HepG2 (cell line): ENCODE measurements at regions not wholly inside any gene's neighbourhood (a gene's known extent, or its start where the extent isn't known, plus 50 kb on each side); places are given as distances from the start of the nearest gene placed in this dataset.

Experiments used
- ATAC-seq: fragments of 200-7000 bp; cut with Tn5 transposase; 3 replicates; pipeline ENCODE4 v1.9.1; 2020; ENCODE audit warnings: mild to moderate bottlenecking, moderate library complexity
- BruUV-seq: library from RNA; stranded (reverse); fragments of 400-500 nt; replicated peaks from 2 replicates; lab custom pipeline; 2021; lab: Mats Ljungman, UMichigan
- CTCF ChIA-PET: fragments of 300-600 bp; formaldehyde crosslinking; extraction: SDS; loops from one replicate; lab custom pipeline; 2021; ENCODE audit warnings: low total read pairs, inconsistent platforms, low intra/inter-chr PET ratio; lab: Yijun Ruan, JAX
- POLR2A ChIA-PET: fragments of 350-600 bp; sonication (Branson Sonifier 250); formaldehyde crosslinking; loops from one replicate; lab custom pipeline; 2020; ENCODE audit warnings: antibody characterized with exemption, inconsistent platforms; lab: Yijun Ruan, JAX
- DNase-seq: peaks from one replicate; pipeline ENCODE4 v3.0.0-alpha.2; 2015; ENCODE audit warnings: low spot score
- FAIRE-seq: peaks from 3 replicates; lab custom pipeline; 2011; peaks lifted over from hg19 to GRCh38; lab: Jason Lieb, UNC
- H2AFZ ChIP-seq: one replicate; pipeline ENCODE4 v1.6.1; 2011; ENCODE audit warnings: low read length, inconsistent platforms
- H3K27ac ChIP-seq: fragments of 300-600 bp; 3 replicates; pipeline ENCODE4 v1.8.0; 2011; ENCODE audit warnings: mixed run types, mild to moderate bottlenecking, mixed read lengths, low read length, inconsistent platforms; ENCODE audit not compliant: insufficient read depth; ENCODE audit errors: extremely low read length
- H3K27me3 ChIP-seq, 2 experiments: fragments of 200-600 bp in 1 of 2; 2 replicates in 1 of 2; 3 replicates in 1 of 2; pipeline versions ENCODE4 v1.6.0 to v1.8.0; 2011; ENCODE audit warnings: low read length in 2 of 2, mild to moderate bottlenecking in 2 of 2, moderate library complexity in 2 of 2, inconsistent platforms in 1 of 2; ENCODE audit not compliant: insufficient read depth in 2 of 2, control insufficient read depth in 1 of 2
- H3K36me3 ChIP-seq, 2 experiments: fragments of 200-600 bp in 1 of 2; replicated peaks in 1 of 2; 2 replicates in 1 of 2; 3 replicates in 1 of 2; pipeline versions ENCODE4 v1.5.1 to v1.8.0; 2011; ENCODE audit warnings: low read length in 2 of 2, inconsistent platforms in 1 of 2; ENCODE audit not compliant: insufficient read depth in 2 of 2, control insufficient read depth in 1 of 2
- H3K4me1 ChIP-seq: 2 replicates; pipeline ENCODE4 v1.5.1; 2012; ENCODE audit warnings: low read length, inconsistent platforms; ENCODE audit not compliant: insufficient read depth
- H3K4me2 ChIP-seq: 2 replicates; pipeline ENCODE4 v1.6.0; 2011; ENCODE audit warnings: low read depth, low read length, inconsistent platforms
- H3K4me3 ChIP-seq, 3 experiments: fragments of 200-600 bp in 1 of 3; sonication (generic), shearing (Covaris generic) in 1 of 3; replicated peaks in 1 of 3; 2 replicates each; pipeline ENCODE4 v1.5.1; 2011 to 2016; ENCODE audit warnings: low read length in 3 of 3, inconsistent platforms in 2 of 3, low read depth in 2 of 3, mild to moderate bottlenecking in 2 of 3, control low read depth in 1 of 3, mixed read lengths in 1 of 3; ENCODE audit not compliant: insufficient read depth in 1 of 3
- H3K79me2 ChIP-seq: one replicate; pipeline ENCODE4 v1.6.1; 2011; ENCODE audit warnings: low read length, inconsistent platforms; ENCODE audit not compliant: insufficient read depth
- H3K9ac ChIP-seq: 2 replicates; pipeline ENCODE4 v1.6.0; 2011; ENCODE audit warnings: mild to moderate bottlenecking, low read depth, low read length, inconsistent platforms; ENCODE audit not compliant: insufficient read depth
- H3K9me3 ChIP-seq: 2 replicates; pipeline ENCODE4 v1.5.1; 2012; ENCODE audit warnings: mild to moderate bottlenecking, low read length
- H4K20me1 ChIP-seq: 2 replicates; pipeline ENCODE4 v1.6.0; 2011; ENCODE audit warnings: inconsistent platforms, mild to moderate bottlenecking, low read length, moderate library complexity; ENCODE audit not compliant: insufficient read depth
- ARNT2 ChIP-seq: sonication (generic); formaldehyde crosslinking; IDR thresholded peaks from 2 replicates; pipeline ENCODE4 v1.8.0; 2022; ENCODE audit warnings: mild to moderate bottlenecking, low read depth, missing genetic modification reagents, moderate library complexity
- FOXJ3 ChIP-seq: sonication (generic); formaldehyde crosslinking; IDR thresholded peaks from 2 replicates; pipeline ENCODE4 v1.4.0; 2020; ENCODE audit warnings: missing genetic modification reagents, mild to moderate bottlenecking, borderline replicate concordance
- GFI1 ChIP-seq: sonication (generic); formaldehyde crosslinking; IDR thresholded peaks from 2 replicates; pipeline ENCODE4 v1.5.0; 2020; ENCODE audit warnings: missing genetic modification reagents, mild to moderate bottlenecking, borderline replicate concordance
- KLF12 ChIP-seq: sonication (generic); formaldehyde crosslinking; IDR thresholded peaks from 2 replicates; pipeline ENCODE4 v1.4.0; 2020; ENCODE audit warnings: missing genetic modification reagents, borderline replicate concordance
- MAFF ChIP-seq: IDR thresholded peaks from 2 replicates; pipeline ENCODE4 v1.6.1; 2011; ENCODE audit warnings: low read depth, low read length, improper control_type of control experiment
- NCOA2 ChIP-seq: sonication (generic); formaldehyde crosslinking; IDR thresholded peaks from 2 replicates; pipeline ENCODE4 v1.8.0; 2022; ENCODE audit warnings: inconsistent platforms
- NR2C2 ChIP-seq: sonication (generic); formaldehyde crosslinking; IDR thresholded peaks from 2 replicates; pipeline ENCODE4 v1.4.0; 2020; ENCODE audit warnings: missing genetic modification reagents, mild to moderate bottlenecking, moderate library complexity, borderline replicate concordance
- PHF5A ChIP-seq: IDR thresholded peaks from one replicate; pipeline ENCODE4 v1.6.1; 2018; ENCODE audit warnings: low read depth, missing genetic modification reagents; ENCODE audit not compliant: unreplicated experiment
- RAD51 ChIP-seq: fragments of 450-650 bp; IDR thresholded peaks from 2 replicates; pipeline ENCODE4 v1.6.1; 2016; ENCODE audit warnings: borderline replicate concordance
- TEAD3 ChIP-seq: optimal IDR thresholded peaks from 2 replicates; pipeline ENCODE3; 2016; ENCODE audit warnings: borderline replicate concordance
- ZEB1 ChIP-seq: IDR thresholded peaks from 2 replicates; pipeline ENCODE4 v1.6.1; 2012; ENCODE audit warnings: mild to moderate bottlenecking, low read depth, inconsistent platforms; ENCODE audit not compliant: insufficient replicate concordance
- ZNF24 ChIP-seq: fragments of 450-650 bp; IDR thresholded peaks from 2 replicates; pipeline ENCODE4 v1.6.1; 2017; ENCODE audit warnings: antibody characterized with exemption, mild to moderate bottlenecking
- ZNF670 ChIP-seq: sonication (generic); formaldehyde crosslinking; IDR thresholded peaks from 2 replicates; pipeline ENCODE4 v1.8.0; 2022; ENCODE audit warnings: mild to moderate bottlenecking, missing genetic modification reagents, borderline replicate concordance
- WGBS: methylation state at CpG from one replicate; pipeline ENCODE4 v1.1.6; 2017; ENCODE audit warnings: low lambda C conversion rate; 5-methylcytosine and 5-hydroxymethylcytosine counted together
- in situ Hi-C: cut with HindIII; loops from 2 replicates; pipeline ENCODE4 v1.10.0; 2017; ENCODE audit warnings: low pct_unique_long_range_greater_than_20kb; ENCODE audit not compliant: extremely low pct_ligation_motif_present
- intact Hi-C: fragments of 100-400 bp; cut with micrococcal nuclease; formaldehyde crosslinking; loops from one replicate; pipeline ENCODE4 v1.10.0; 2022; ENCODE audit not compliant: unreplicated experiment
- TF ChIP-seq, protein P1 (sequence below): IDR thresholded peaks from 2 replicates; pipeline ENCODE4 v1.6.1; 2016; ENCODE audit warnings: low read depth
- TF ChIP-seq, protein P2 (sequence below): sonication (generic); formaldehyde crosslinking; IDR thresholded peaks from 2 replicates; pipeline ENCODE4 v1.8.0; 2022; ENCODE audit warnings: low read depth, missing genetic modification reagents
- TF ChIP-seq, protein P3 (sequence below): IDR thresholded peaks from 2 replicates; pipeline ENCODE4 v1.6.1; 2016; ENCODE audit warnings: missing compliant biosample characterization, missing genetic modification reagents, borderline replicate concordance
- TF ChIP-seq, protein P4 (sequence below): sonication (generic); formaldehyde crosslinking; IDR thresholded peaks from 2 replicates; pipeline ENCODE4 v1.4.0; 2020; ENCODE audit warnings: missing genetic modification reagents, borderline replicate concordance

DNA sequence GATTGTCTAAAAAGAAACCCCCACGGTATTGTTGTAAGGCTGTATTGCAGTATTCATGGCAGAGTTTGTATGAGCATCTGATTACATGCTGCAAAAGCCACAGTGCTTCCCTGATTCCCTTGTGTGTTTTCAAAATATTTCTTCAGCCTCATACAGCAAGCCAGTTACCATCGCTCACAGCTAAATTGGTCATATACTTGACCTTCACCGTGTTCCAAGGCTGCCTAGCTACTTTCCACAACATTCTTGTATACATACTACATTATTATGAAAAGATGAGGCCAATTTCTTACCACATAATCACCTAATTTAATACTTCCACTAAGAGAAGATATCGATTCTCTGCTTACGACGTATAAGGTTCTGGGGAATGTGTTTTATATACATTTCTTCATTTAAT, 576.3 kb upstream of the CNTNAP5 start:
- in situ Hi-C loops: no loop called here

More for the DNA sequence above, 576.3 kb upstream of the CNTNAP5 start:
- Histone ChIP-seq H4K20me1 (no peaks in the 10 kb centered on the region), H3K4me2 (no peak overlapping the region), H3K4me1 (no peaks in the 10 kb centered on the region), H2AFZ (no peak overlapping the region), H3K27me3 (no peaks in the 10 kb centered on the region), H3K9ac (no peak overlapping the region), H3K4me3 (no peak overlapping the region), H3K36me3 (no peaks in the 10 kb centered on the region), H3K9me3 (peaks cover 96% of the 10 kb centered on the region), H3K79me2 (no peaks in the 10 kb centered on the region), H3K27ac (no peak overlapping the region)
- intact Hi-C loops: no loop called here
- ChIA-PET POLR2A (no interaction called here), CTCF (no interaction called here)
- TF ChIP-seq ZNF670 (CRISPR knock-in tag) (no peak), TEAD3 (no peak), NR2C2 (no peak), PHF5A (no peak), RAD51 (no peak), GFI1 (no peak), MAFF (no peak), ARNT2 (CRISPR knock-in tag) (no peak), NCOA2 (CRISPR knock-in tag) (no peak), ZEB1 (no peak), ZNF24 (no peak), FOXJ3 (CRISPR knock-in tag) (no peak), KLF12 (CRISPR knock-in tag) (no peak)
- TF ChIP-seq, protein P1, sequence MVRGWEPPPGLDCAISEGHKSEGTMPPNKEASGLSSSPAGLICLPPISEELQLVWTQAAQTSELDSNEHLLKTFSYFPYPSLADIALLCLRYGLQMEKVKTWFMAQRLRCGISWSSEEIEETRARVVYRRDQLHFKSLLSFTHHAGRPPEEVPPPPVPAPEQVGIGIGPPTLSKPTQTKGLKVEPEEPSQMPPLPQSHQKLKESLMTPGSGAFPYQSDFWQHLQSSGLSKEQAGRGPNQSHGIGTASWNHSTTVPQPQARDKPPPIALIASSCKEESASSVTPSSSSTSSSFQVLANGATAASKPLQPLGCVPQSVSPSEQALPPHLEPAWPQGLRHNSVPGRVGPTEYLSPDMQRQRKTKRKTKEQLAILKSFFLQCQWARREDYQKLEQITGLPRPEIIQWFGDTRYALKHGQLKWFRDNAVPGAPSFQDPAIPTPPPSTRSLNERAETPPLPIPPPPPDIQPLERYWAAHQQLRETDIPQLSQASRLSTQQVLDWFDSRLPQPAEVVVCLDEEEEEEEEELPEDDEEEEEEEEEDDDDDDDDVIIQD (CRISPR knock-in tag): no peak
- TF ChIP-seq, protein P2, sequence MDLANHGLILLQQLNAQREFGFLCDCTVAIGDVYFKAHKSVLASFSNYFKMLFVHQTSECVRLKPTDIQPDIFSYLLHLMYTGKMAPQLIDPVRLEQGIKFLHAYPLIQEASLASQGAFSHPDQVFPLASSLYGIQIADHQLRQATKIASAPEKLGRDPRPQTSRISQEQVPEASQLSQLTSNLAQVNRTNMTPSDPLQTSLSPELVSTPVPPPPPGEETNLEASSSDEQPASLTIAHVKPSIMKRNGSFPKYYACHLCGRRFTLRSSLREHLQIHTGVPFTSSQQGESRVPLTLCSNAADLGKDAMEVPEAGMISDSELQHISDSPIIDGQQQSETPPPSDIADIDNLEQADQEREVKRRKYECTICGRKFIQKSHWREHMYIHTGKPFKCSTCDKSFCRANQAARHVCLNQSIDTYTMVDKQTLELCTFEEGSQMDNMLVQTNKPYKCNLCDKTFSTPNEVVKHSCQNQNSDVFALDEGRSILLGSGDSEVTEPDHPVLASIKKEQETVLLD: no peak
- TF ChIP-seq, protein P3, sequence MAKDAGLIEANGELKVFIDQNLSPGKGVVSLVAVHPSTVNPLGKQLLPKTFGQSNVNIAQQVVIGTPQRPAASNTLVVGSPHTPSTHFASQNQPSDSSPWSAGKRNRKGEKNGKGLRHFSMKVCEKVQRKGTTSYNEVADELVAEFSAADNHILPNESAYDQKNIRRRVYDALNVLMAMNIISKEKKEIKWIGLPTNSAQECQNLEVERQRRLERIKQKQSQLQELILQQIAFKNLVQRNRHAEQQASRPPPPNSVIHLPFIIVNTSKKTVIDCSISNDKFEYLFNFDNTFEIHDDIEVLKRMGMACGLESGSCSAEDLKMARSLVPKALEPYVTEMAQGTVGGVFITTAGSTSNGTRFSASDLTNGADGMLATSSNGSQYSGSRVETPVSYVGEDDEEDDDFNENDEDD (CRISPR knock-in tag): no peak
- TF ChIP-seq, protein P4, sequence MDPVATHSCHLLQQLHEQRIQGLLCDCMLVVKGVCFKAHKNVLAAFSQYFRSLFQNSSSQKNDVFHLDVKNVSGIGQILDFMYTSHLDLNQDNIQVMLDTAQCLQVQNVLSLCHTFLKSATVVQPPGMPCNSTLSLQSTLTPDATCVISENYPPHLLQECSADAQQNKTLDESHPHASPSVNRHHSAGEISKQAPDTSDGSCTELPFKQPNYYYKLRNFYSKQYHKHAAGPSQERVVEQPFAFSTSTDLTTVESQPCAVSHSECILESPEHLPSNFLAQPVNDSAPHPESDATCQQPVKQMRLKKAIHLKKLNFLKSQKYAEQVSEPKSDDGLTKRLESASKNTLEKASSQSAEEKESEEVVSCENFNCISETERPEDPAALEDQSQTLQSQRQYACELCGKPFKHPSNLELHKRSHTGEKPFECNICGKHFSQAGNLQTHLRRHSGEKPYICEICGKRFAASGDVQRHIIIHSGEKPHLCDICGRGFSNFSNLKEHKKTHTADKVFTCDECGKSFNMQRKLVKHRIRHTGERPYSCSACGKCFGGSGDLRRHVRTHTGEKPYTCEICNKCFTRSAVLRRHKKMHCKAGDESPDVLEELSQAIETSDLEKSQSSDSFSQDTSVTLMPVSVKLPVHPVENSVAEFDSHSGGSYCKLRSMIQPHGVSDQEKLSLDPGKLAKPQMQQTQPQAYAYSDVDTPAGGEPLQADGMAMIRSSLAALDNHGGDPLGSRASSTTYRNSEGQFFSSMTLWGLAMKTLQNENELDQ (CRISPR knock-in tag): no peak
- 29% methylated on average over 6 of the region's 6 CpGs for WGBS
- no peak for DNase-seq
- no TSS peak for BruUV-seq
- ATAC-seq: no peak
- no peak for FAIRE-seq
